T-helper 2 cell (primary cell): ENCODE measurements at regions not wholly inside any gene's neighbourhood (a gene's known extent, or its start where the extent isn't known, plus 50 kb on each side); places are given as distances from the start of the nearest gene placed in this dataset.

Experiments
- DNase-seq, 5 experiments: peaks; one replicate each; pipeline versions ENCODE4 v3.0.0 to v3.0.0-alpha.2; 2012 to 2022

GRCh38 chr21:35682904-35683549 is 377.3 kb downstream of the SETD4 start:
- no peak for DNase-seq

- no peak for DNase-seq
Observed at GRCh38 chr21:35681946-35682345, 378.4 kb downstream of the SETD4 start.

GRCh38 chr21:35679076-35679475 is 381.2 kb downstream of the SETD4 start:
- DNase-seq: no peak

- DNase-seq: no peak
Observed at GRCh38 chr21:35678393-35678792, 381.9 kb downstream of the SETD4 start.

GRCh38 chr21:35677298-35677841 is 383.0 kb downstream of the SETD4 start:
- no peak for DNase-seq

GRCh38 chr21:35674895-35675470 is 385.3 kb downstream of the SETD4 start:
- no peak for DNase-seq

- no peak for DNase-seq
Observed at GRCh38 chr21:35674091-35674671, 386.1 kb downstream of the SETD4 start.

- no peak for DNase-seq
Observed at GRCh38 chr21:35672313-35672712, 388.0 kb downstream of the SETD4 start.

- peak in 1 of 5 experiments; percentile 20 for DNase-seq
Observed at GRCh38 chr21:35664683-35665082, 395.6 kb downstream of the SETD4 start.

- no peak for DNase-seq
Observed at GRCh38 chr21:35663856-35664606, 396.3 kb downstream of the SETD4 start.

GRCh38 chr21:35658242-35658641 is 402.1 kb downstream of the SETD4 start:
- DNase-seq: peak in 1 of 5 experiments; percentile 7

GRCh38 chr21:35652872-35653271 is 407.5 kb downstream of the SETD4 start:
- no peak for DNase-seq

- DNase-seq: no peak
Observed at GRCh38 chr21:35652196-35652595, 408.1 kb downstream of the SETD4 start.

GRCh38 chr21:35651196-35651595 is 409.1 kb downstream of the SETD4 start:
- no peak for DNase-seq

GRCh38 chr21:35649186-35649585 is 411.1 kb downstream of the SETD4 start:
- DNase-seq: no peak

- peak in 1 of 5 experiments; percentile 2 for DNase-seq
Observed at GRCh38 chr21:35648512-35648911, 411.8 kb downstream of the SETD4 start.

- no peak for DNase-seq
Observed at GRCh38 chr21:35646606-35647005, 413.7 kb downstream of the SETD4 start.

GRCh38 chr21:35645991-35646390 is 414.3 kb downstream of the SETD4 start:
- no peak for DNase-seq

- DNase-seq: no peak
Observed at GRCh38 chr21:35644523-35644922, 415.8 kb downstream of the SETD4 start.

- no peak for DNase-seq
Observed at GRCh38 chr21:35643176-35643575, 417.1 kb downstream of the SETD4 start.

- DNase-seq: no peak
Observed at GRCh38 chr21:35641271-35642016, 418.9 kb downstream of the SETD4 start.

GRCh38 chr21:35637431-35637830 is 422.9 kb downstream of the SETD4 start:
- DNase-seq: no peak

- DNase-seq: no peak
Observed at GRCh38 chr21:35635994-35636393, 424.3 kb downstream of the SETD4 start.
